ENCODE measurements at regions not wholly inside any gene's neighbourhood (a gene's known extent, or its start where the extent isn't known, plus 50 kb on each side); places are given as distances from the start of the nearest gene placed in this dataset.
"Not testable (repeated sequence)": the region's sequence is repeated elsewhere in the genome, so short reads cannot be mapped to it uniquely, and the experiment has no call there.

DNA sequence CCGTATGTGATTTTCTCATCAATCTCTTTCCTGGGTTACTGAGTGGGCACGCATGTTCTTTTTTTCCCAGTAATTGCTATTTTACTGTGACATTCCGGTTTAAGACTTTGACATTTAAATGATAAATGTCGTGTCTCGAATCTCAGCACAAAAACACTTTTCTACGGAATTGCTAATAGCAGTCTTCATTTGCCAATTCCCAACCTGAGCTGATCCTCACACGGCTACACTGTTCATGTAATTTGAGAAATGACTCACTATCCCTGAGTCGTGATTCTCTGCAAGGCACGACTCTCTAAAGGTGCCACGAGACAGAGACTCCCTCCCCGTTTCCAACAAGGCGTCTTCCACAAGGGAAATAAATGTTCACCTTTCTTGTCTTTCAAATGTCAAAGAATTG, 88.7 kb upstream of the USP29 start:
- no peak for DNase-seq (ENCODE audit: low spot score in 2 of 2)
- intact Hi-C loops (cut with DNase I) = no loop called here
- TF ChIP-seq, protein P1, sequence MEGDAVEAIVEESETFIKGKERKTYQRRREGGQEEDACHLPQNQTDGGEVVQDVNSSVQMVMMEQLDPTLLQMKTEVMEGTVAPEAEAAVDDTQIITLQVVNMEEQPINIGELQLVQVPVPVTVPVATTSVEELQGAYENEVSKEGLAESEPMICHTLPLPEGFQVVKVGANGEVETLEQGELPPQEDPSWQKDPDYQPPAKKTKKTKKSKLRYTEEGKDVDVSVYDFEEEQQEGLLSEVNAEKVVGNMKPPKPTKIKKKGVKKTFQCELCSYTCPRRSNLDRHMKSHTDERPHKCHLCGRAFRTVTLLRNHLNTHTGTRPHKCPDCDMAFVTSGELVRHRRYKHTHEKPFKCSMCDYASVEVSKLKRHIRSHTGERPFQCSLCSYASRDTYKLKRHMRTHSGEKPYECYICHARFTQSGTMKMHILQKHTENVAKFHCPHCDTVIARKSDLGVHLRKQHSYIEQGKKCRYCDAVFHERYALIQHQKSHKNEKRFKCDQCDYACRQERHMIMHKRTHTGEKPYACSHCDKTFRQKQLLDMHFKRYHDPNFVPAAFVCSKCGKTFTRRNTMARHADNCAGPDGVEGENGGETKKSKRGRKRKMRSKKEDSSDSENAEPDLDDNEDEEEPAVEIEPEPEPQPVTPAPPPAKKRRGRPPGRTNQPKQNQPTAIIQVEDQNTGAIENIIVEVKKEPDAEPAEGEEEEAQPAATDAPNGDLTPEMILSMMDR (IDR thresholded peaks at IDR 0.05) = no peak
- H3K4me3 ChIP-seq = no peak overlapping the region
- no peaks in the 10 kb centered on the region for H3K27me3 ChIP-seq
- peaks cover 0 to 15% of the 10 kb centered on the region in 2 donors for H3K9me3 ChIP-seq
- no peaks in the 10 kb centered on the region for H3K36me3 ChIP-seq
- H3K27ac ChIP-seq = no peak overlapping the region
- no peaks in the 10 kb centered on the region for H3K4me1 ChIP-seq

DNA sequence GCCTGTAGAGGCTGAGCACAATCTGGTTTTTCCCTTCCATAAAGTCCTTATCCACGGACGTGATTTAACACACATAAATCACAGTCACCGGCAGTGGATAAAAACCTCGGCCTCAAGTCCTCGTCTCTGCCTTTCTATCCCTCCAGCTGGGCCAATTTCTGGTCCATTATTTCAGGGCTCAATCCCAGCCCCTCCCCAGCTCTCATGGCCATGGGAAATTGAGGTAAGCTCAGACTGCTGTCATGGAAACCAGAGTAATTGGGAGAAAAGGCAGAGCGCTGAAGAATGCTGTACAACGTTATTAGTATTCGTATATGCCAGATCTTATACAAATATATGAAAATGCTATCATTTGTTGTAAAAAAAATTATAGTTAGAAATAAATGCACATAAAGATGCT, 86.2 kb upstream of the USP29 start:
- no peaks in the 10 kb centered on the region for H3K4me1 ChIP-seq
- TF ChIP-seq, protein P1 (IDR thresholded peaks at IDR 0.05) = no peak
- intact Hi-C loops (cut with DNase I) = no loop called here
- H3K27ac ChIP-seq = no peak overlapping the region
- H3K27me3 ChIP-seq = no peaks in the 10 kb centered on the region
- no peaks in the 10 kb centered on the region for H3K36me3 ChIP-seq
- no peak overlapping the region for H3K4me3 ChIP-seq
- DNase-seq (ENCODE audit: low spot score in 2 of 2) = no peak
- H3K9me3 ChIP-seq = peaks cover 0 to 15% of the 10 kb centered on the region in 2 donors

DNA sequence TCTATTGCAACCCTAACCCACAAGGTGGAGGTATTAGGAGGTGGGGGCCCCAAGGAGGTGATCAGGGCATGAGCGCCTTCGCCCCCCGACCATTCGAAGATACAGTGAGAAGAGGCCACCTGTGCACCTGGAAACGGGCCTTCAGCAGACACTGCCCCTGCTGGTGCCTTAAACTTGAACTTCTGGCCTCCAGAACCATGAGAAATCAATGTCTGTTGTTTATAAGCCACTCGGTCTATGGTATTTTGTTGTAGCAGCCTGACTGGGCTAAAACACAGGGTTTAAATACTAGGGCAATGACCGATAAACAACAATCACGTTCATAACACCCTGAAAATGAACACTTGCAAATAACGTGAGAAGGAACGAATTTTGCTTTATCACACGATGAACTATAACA, 85.2 kb upstream of the USP29 start:
- Histone ChIP-seq H3K9me3 (peaks cover 0 to 15% of the 10 kb centered on the region in 2 donors), H3K4me3 (no peak overlapping the region), H3K27ac (no peak overlapping the region), H3K4me1 (no peaks in the 10 kb centered on the region), H3K27me3 (no peaks in the 10 kb centered on the region), H3K36me3 (no peaks in the 10 kb centered on the region)
- intact Hi-C loops (cut with DNase I) = no loop called here
- TF ChIP-seq, protein P1 (IDR thresholded peaks at IDR 0.05) = no peak
- DNase-seq (ENCODE audit: low spot score in 2 of 2) = no peak

DNA sequence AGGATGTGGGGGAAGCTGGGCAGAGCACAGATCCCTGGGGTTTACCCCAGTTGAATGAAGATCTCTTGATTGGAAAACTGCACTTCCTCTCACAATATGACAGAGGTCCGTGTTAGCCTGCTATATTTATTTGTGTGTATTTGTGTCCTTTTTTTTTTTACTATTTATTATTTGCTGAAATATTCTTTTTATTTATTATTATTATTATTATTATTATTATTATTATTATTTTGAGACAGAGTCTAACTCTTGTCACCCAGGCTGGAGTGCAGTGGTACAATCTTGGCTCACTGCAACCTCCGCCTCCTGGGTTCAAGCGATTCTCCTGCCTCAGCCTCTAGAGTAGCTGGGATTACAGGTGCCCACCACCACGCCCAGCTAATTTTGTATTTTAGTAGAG, 84.0 kb upstream of the USP29 start:
- intact Hi-C loops (cut with DNase I); H3K27ac ChIP-seq; DNase-seq (ENCODE audit: low spot score in 2 of 2); H3K27me3 ChIP-seq; H3K4me1 ChIP-seq; H3K4me3 ChIP-seq; H3K36me3 ChIP-seq: not testable (repeated sequence)
- H3K9me3 ChIP-seq = peaks cover 4 to 14% of the 10 kb centered on the region in 2 donors

DNA sequence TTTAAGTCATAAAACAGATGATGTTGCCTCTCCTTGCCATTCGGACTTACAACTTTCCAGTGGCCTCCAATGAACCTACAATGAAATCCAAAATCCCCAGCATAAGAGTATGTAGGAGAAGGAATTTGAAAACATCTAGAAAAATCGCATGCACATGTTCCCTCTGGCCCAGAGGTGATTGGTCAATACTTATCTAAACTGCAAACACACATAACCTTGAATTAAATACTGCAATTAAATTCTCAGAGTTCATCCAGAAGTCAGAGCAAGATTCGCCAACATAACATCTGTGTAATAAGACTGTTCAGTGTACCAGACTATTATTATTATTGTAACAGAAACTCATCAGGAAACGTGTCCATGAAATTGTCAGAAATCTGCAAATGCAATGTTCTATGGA, 82.2 kb upstream of the USP29 start:
- no peak for DNase-seq (ENCODE audit: low spot score in 2 of 2)
- intact Hi-C loops (cut with DNase I) = no loop called here
- no peaks in the 10 kb centered on the region for H3K4me1 ChIP-seq
- no peaks in the 10 kb centered on the region for H3K27me3 ChIP-seq
- TF ChIP-seq, protein P1 (IDR thresholded peaks at IDR 0.05) = no peak
- no peaks in the 10 kb centered on the region for H3K36me3 ChIP-seq
- H3K4me3 ChIP-seq = no peak overlapping the region
- H3K27ac ChIP-seq = no peak overlapping the region
- H3K9me3 ChIP-seq = peaks cover 4 to 12% of the 10 kb centered on the region in 2 donors

DNA sequence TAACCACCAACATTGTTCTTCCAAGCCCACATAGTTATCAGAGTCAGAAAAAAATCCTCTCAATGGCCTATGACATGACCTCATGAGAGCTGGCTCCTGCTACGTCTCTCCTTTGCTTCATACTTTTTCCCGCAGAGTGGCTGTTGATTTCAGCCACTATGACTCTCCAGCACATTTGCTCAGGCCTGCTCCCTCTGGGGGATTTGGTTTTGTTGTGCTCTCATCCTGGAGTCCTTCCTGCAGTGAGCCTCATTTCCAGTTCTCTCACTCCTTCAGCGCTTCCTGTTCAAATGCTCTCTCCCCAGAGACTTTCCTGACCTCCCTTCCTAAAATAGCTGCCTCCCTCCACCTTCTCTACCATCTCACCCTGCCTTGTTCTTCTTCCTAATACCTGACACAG, 72.0 kb upstream of the USP29 start:
- DNase-seq (ENCODE audit: low spot score in 2 of 2) = no peak
- no peak overlapping the region for H3K4me3 ChIP-seq
- no peaks in the 10 kb centered on the region for H3K27me3 ChIP-seq
- no peaks in the 10 kb centered on the region for H3K9me3 ChIP-seq
- no peak overlapping the region for H3K27ac ChIP-seq
- H3K36me3 ChIP-seq = no peaks in the 10 kb centered on the region
- no peaks in the 10 kb centered on the region for H3K4me1 ChIP-seq
- TF ChIP-seq, protein P1 (IDR thresholded peaks at IDR 0.05) = no peak
- intact Hi-C loops (cut with DNase I) = no loop called here
